CD14-positive monocyte (primary cell): ENCODE measurements at regions not wholly inside any gene's neighbourhood (a gene's known extent, or its start where the extent isn't known, plus 50 kb on each side); places are given as distances from the start of the nearest gene placed in this dataset.

Experiments used
- DNase-seq, 3 donors: peaks; one replicate each; pipeline ENCODE4 v3.0.0-alpha.2; 2011 to 2022
- H2AFZ ChIP-seq: 2 replicates; pipeline ENCODE4 v1.6.0; 2012; ENCODE audit warnings: mild to moderate bottlenecking, low read depth, low read length, inconsistent platforms; ENCODE audit not compliant: insufficient read depth, poor library complexity, severe bottlenecking
- H3K27ac ChIP-seq, 2 donors: 1 replicate in 1 of 2; 2 replicates in 1 of 2; pipeline ENCODE4 v1.5.1; 2012 to 2013; ENCODE audit warnings: low read length in 2 of 2, control low read depth in 1 of 2, inconsistent platforms in 1 of 2, low read depth in 1 of 2, mild to moderate bottlenecking in 1 of 2
- H3K27me3 ChIP-seq, 2 donors: one replicate each; pipeline versions ENCODE4 v1.6.0 to v1.6.1; 2011 to 2013; ENCODE audit warnings: low read length in 2 of 2; ENCODE audit not compliant: control insufficient read depth in 2 of 2, insufficient read depth in 2 of 2
- H3K36me3 ChIP-seq, 2 donors: replicated peaks in 1 of 2; 1 replicate in 1 of 2; 2 replicates in 1 of 2; pipeline versions ENCODE4 v1.5.1 to v1.6.1; 2012 to 2013; ENCODE audit warnings: low read length in 2 of 2, control low read depth in 1 of 2, inconsistent platforms in 1 of 2, mild to moderate bottlenecking in 1 of 2; ENCODE audit not compliant: insufficient read depth in 2 of 2, control insufficient read depth in 1 of 2
- H3K4me1 ChIP-seq, 2 donors: 1 replicate in 1 of 2; 2 replicates in 1 of 2; pipeline versions ENCODE4 v1.5.1 to v1.6.1; 2012 to 2013; ENCODE audit warnings: low read length in 2 of 2, control low read depth in 1 of 2, inconsistent platforms in 1 of 2, mild to moderate bottlenecking in 1 of 2, moderate library complexity in 1 of 2; ENCODE audit not compliant: insufficient read depth in 2 of 2, control insufficient read depth in 1 of 2
- H3K4me2 ChIP-seq: replicated peaks from 2 replicates; pipeline ENCODE3; 2012; ENCODE audit warnings: low read length, moderate library complexity, mild to moderate bottlenecking; ENCODE audit not compliant: poor library complexity, severe bottlenecking; ENCODE audit errors: extremely low read depth
- H3K4me3 ChIP-seq, 3 experiments: fragments of 200-600 bp in 1 of 3; sonication (generic) in 1 of 3; replicated peaks in 1 of 3; 1 replicate in 2 of 3; 2 replicates in 1 of 3; pipeline ENCODE4 v1.5.1; 2011 to 2013; ENCODE audit warnings: low read length in 3 of 3, mild to moderate bottlenecking in 3 of 3, control low read depth in 2 of 3, low read depth in 2 of 3, inconsistent platforms in 1 of 3, moderate library complexity in 1 of 3
- H3K79me2 ChIP-seq: 2 replicates; pipeline ENCODE4 v1.6.0; 2012; ENCODE audit warnings: mild to moderate bottlenecking, control low read depth, inconsistent platforms, low read length, moderate library complexity; ENCODE audit not compliant: insufficient read depth
- H3K9ac ChIP-seq: 2 replicates; pipeline ENCODE4 v1.6.0; 2017; ENCODE audit warnings: low read length, mild to moderate bottlenecking; ENCODE audit not compliant: insufficient read depth, poor library complexity, severe bottlenecking
- H3K9me3 ChIP-seq, 2 donors: replicated peaks in 1 of 2; 1 replicate in 1 of 2; 2 replicates in 1 of 2; pipeline versions ENCODE4 v1.5.1 to v1.6.1; 2012 to 2013; ENCODE audit warnings: low read length in 2 of 2, control low read depth in 1 of 2; ENCODE audit not compliant: control insufficient read depth in 1 of 2, insufficient read depth in 1 of 2
- H4K20me1 ChIP-seq: 2 replicates; pipeline ENCODE4 v1.6.0; 2012; ENCODE audit warnings: mild to moderate bottlenecking, low read length, control low read depth, moderate library complexity; ENCODE audit not compliant: insufficient read depth
- H3K27ac Mint-ChIP-seq, 7 donors: one replicate each; pipeline ENCODE4 v1.8.0; 2020; ENCODE audit warnings: mild to moderate bottlenecking in 7 of 7, mixed read lengths in 7 of 7, moderate library complexity in 6 of 7, inconsistent platforms in 2 of 7
- H3K27me3 Mint-ChIP-seq, 3 donors: one replicate each; pipeline ENCODE4 v1.8.0; 2021 to 2022; ENCODE audit warnings: low read depth in 3 of 3, mild to moderate bottlenecking in 3 of 3, mixed read lengths in 3 of 3, moderate library complexity in 3 of 3, inconsistent platforms in 1 of 3
- H3K36me3 Mint-ChIP-seq, 2 donors: one replicate each; pipeline ENCODE4 v1.8.0; 2020; ENCODE audit warnings: mixed read lengths in 2 of 2, inconsistent platforms in 1 of 2, mild to moderate bottlenecking in 1 of 2
- H3K4me1 Mint-ChIP-seq: one replicate; pipeline ENCODE4 v1.8.0; 2020; ENCODE audit warnings: mild to moderate bottlenecking, mixed read lengths
- H3K4me3 Mint-ChIP-seq, 2 donors: one replicate each; pipeline ENCODE4 v1.8.0; 2020; ENCODE audit warnings: mild to moderate bottlenecking in 2 of 2, mixed read lengths in 2 of 2, moderate library complexity in 1 of 2
- H3K9me3 Mint-ChIP-seq, 7 donors: one replicate each; pipeline ENCODE4 v1.8.0; 2020 to 2022; ENCODE audit warnings: mixed read lengths in 7 of 7, mild to moderate bottlenecking in 6 of 7, moderate library complexity in 6 of 7, inconsistent platforms in 2 of 7
- CTCF ChIP-seq: fragments of 200-600 bp; IDR thresholded peaks from one replicate; pipeline ENCODE4 v1.8.0; 2022; ENCODE audit warnings: antibody characterized with exemption, mild to moderate bottlenecking
- WGBS: methylation state at CpG from one replicate; pipeline ENCODE4 v1.1.5; 2013; ENCODE audit warnings: missing lambda C conversion rate; ENCODE audit not compliant: insufficient coverage; 5-methylcytosine and 5-hydroxymethylcytosine counted together
- intact Hi-C, 2 donors: fragments of 100-400 bp; cut with micrococcal nuclease; formaldehyde crosslinking; loops; one replicate each; pipeline versions ENCODE4 v1.15.0 to v1.15.1; 2023

- 95% methylated on average over 5 of the region's 12 CpGs for whole genome bisulfite sequencing
- no peak overlapping the region for H3K4me3 Mint-ChIP-seq
- no peak for DNase-seq
- Histone ChIP-seq H3K4me2 (no peak overlapping the region), H4K20me1 (no peaks in the 10 kb centered on the region), H2AFZ (no peak overlapping the region), H3K36me3 (no peaks in the 10 kb centered on the region), H3K9me3 (peaks cover 14 to 18% of the 10 kb centered on the region in 2 donors), H3K4me3 (no peak overlapping the region), H3K9ac (no peak overlapping the region), H3K4me1 (no peaks in the 10 kb centered on the region), H3K27ac (no peak overlapping the region), H3K27me3 (no peaks in the 10 kb centered on the region), H3K79me2 (no peaks in the 10 kb centered on the region)
- intact Hi-C loops: no loop called here
- peaks cover 2 to 18% (median 14%) of the 10 kb centered on the region in 7 donors for H3K9me3 Mint-ChIP-seq
- no peak for TF ChIP-seq CTCF
- H3K4me1 Mint-ChIP-seq: no peaks in the 10 kb centered on the region
- H3K27me3 Mint-ChIP-seq: peaks cover 0 to 4% (median 0%) of the 10 kb centered on the region in 3 donors
- H3K27ac Mint-ChIP-seq: no peak overlapping the region
- H3K36me3 Mint-ChIP-seq: no peaks in the 10 kb centered on the region
Measured at GRCh38 chr17:71003736-71004135, 834.4 kb downstream of the KCNJ2 start.

- Histone ChIP-seq H3K4me3 (no peak overlapping the region), H3K9ac (no peak overlapping the region), H3K36me3 (no peaks in the 10 kb centered on the region), H3K9me3 (peaks cover 14 to 18% of the 10 kb centered on the region in 2 donors), H4K20me1 (no peaks in the 10 kb centered on the region), H3K27me3 (no peaks in the 10 kb centered on the region), H3K4me2 (no peak overlapping the region), H3K4me1 (no peaks in the 10 kb centered on the region), H3K27ac (no peak overlapping the region), H3K79me2 (no peaks in the 10 kb centered on the region), H2AFZ (no peak overlapping the region)
- H3K27me3 Mint-ChIP-seq: peaks cover 0 to 4% (median 0%) of the 10 kb centered on the region in 3 donors
- no peak for TF ChIP-seq CTCF
- peaks cover 2 to 18% (median 11%) of the 10 kb centered on the region in 7 donors for H3K9me3 Mint-ChIP-seq
- no peak for DNase-seq
- no peak overlapping the region for H3K4me3 Mint-ChIP-seq
- no peaks in the 10 kb centered on the region for H3K4me1 Mint-ChIP-seq
- intact Hi-C loops: no loop called here
- H3K36me3 Mint-ChIP-seq: no peaks in the 10 kb centered on the region
- H3K27ac Mint-ChIP-seq: no peak overlapping the region
- 98% methylated on average over 6 of the region's 6 CpGs for WGBS
Measured at GRCh38 chr17:71004413-71004812, 835.1 kb downstream of the KCNJ2 start.
